Cerebellar cortex (tissue), 1 donor: ENCODE measurements at regions not wholly inside any gene's neighbourhood (a gene's known extent, or its start where the extent isn't known, plus 50 kb on each side); places are given as distances from the start of the nearest gene placed in this dataset.

ENCODE experiments used
- DNase-seq: peaks from one replicate; pipeline ENCODE4 v3.0.0-alpha.2; 2015; ENCODE audit warnings: low spot score

- no peak for DNase-seq
Measured at GRCh38 chr13:75231235-75231634, 250.7 kb downstream of the TBC1D4 start.

DNA sequence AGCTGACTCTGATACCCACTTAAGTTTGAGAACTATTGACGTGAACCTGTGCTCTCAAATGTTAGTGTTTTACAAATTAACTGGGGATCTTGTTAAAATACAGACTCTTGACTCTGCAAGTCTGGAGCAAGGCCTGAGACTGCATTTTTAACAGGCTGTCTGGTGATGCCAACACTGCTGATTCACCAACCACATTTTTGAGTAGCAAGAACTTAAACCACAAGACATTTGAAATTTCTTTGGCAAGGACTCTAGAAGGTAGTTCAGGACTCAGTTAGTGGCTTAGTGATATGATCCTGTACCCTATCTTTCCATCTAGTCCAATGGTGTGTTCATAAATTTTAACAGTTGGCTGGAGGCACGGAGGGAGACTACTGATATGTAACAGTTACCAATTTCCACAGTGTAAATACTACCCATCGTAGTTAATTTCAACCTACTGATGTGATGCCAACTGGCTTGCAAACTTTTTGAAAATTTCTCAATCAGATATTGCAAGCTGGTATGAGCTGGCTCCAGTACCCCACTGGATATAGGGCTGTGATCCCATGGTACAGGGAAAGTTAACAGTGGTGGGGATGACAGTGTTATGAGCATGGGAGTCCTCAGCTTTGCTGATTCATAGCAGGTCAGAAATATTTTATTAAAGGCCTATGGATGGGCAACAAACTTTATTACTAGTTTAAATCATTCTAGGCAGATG lies 255.1 kb downstream of the TBC1D4 start:
- no peak for DNase-seq

DNA sequence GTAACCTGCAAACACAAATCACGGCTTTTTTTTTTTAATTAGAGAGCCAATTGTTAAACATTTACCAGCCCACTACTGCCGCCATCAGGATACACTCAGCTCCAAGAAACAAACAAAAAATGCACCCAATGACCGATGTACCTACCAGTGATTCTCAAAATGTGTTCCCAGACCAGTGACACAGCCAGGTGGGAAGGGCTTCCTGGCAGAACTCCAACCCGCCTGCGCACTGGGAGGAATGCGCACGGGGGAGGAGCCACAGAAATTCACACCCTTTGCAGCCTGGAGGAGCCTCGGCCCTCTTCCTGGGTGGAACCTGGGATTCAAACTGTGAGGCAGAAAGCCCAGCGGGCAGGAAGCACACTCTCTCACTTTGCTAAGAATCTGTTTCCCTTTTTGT lies 255.9 kb downstream of the TBC1D4 start:
- no peak for DNase-seq

DNA sequence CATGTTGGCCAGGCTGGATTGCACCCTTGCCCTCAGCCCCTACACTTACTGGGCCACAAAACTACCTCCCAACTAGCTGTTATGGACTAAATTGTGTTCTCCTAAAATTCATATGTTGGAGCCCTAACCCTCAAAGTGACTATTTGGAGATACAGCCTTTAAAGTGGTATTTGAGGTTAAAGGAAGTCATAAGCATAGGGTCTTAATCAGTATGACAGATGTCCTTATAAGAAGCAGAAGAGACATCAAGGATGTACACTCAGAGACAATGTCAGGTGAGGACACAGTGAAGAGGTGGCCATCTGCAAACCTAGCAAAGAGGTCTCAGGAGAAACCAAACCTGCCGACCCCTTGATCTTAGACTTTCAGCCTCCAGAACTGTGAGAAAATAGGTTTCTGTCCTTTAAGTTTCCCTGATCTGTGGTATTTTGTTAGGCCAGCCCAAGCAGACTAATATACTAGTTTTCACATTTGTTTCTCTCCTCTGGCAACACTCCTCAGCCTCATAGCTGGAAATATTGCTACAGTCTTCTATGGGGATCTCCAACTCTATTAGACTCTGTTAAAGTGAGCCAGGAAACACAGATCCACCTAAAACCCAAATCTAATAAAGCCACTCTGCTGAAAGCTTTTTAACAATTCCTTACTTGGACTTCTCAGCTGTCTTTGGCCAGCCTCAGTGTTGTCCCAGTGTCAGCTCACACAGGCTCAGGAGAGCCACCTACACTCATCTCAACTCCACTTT lies 256.5 kb downstream of the TBC1D4 start:
- DNase-seq, result no peak

- DNase-seq, result no peak
Measured at GRCh38 chr13:75224053-75224742, 257.8 kb downstream of the TBC1D4 start.

DNA sequence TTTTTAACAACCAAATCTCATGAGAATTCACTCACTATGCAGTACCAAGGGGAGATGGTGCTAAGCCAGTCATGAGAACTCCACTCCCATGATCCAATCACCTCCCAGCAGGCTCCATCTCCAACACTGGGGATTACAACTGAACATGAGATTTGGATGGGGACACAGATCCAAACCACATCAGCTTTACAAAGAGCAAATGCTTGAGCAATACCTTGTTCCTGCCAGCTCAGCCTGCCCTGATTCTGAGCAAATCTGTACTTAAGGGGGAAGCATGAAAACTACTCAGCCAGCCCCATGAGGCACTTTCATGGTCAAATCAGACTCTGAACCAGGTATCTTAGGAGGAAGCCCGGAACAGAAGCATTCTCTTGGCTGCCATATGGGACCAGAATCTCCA lies 259.9 kb downstream of the TBC1D4 start:
- DNase-seq, result no peak

DNA sequence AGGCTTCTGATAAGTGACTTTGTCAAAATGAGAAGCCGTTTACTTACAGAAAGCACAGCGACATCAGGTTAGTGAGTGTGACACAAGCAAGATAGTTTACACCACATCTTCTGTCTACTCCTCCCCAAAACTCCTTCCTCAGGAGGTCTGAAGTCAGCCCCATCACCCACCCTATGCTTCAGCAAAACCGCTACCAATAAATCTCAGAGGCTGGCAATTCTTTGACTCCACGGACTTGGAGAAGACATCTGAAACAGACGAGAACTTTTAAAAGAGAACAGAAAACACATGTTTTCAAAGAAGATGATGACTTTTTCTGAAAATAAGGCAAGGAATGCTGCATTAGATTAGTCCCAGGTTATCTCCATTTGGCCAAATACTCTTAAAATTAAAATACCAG lies 261.1 kb downstream of the TBC1D4 start:
- no peak for DNase-seq

DNA sequence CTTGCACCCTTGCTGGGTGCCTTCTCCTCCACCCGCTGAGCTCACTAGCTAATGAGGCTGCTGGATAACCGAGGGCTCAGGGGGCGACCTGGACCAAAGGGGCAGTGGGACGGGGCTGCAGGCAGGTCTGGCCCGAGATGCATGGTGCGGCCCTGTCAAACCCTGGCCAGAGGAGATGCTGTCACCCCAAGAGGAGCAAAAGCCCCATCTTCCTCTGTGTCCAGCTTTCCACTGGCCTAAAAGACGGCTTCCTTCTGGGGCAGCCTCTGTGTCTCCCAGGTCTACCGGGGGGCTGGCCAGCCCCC lies 261.8 kb downstream of the TBC1D4 start:
- DNase-seq, result no peak

- peak; percentile 54 for DNase-seq
Measured at GRCh38 chr13:75219479-75220237, 262.3 kb downstream of the TBC1D4 start.

GRCh38 chr13:75217949-75218348 lies 264.0 kb downstream of the TBC1D4 start:
- no peak for DNase-seq

DNA sequence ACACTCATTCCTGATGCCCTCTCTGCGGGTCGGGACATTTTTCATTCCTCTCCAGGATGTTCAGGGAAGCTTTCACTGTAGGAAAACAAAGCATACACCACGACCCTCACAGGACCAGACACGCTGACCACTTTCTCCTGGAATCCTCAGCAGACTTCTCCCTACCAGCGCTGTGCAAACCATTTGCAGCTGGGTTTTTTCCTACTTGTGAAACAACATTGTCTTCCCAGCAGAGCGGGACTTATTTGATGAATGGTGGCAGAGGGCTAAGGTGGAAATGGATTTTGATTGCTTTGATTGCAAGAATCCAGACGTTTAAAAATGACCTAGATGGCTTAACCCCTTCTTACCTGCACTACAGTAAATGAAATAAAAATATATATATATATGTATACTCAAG lies 265.9 kb downstream of the TBC1D4 start:
- no peak for DNase-seq

GRCh38 chr13:75214846-75215245 lies 267.1 kb downstream of the TBC1D4 start:
- no peak for DNase-seq

DNA sequence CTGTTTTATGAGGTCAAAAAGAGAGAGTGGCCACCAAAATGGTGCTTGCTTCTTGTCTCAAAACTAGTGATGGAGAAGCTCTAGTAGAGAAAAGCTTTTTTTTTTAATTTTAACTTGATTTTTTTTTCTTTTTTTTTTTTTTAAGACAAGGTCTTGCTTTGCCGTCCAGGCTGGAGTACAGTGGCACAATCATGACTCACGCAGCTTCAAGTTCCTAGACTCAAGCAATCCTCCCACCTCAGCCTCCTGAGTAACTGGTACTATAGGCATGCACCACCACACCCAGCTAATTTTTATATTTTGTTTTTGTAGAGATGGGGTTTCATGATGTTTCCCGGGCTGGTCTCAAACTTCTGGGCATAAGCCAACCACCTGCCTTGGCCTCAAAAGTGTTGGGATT lies 279.0 kb downstream of the TBC1D4 start:
- DNase-seq, result no peak

GRCh38 chr13:75197803-75198202 lies 284.2 kb downstream of the TBC1D4 start:
- DNase-seq, result no peak

DNA sequence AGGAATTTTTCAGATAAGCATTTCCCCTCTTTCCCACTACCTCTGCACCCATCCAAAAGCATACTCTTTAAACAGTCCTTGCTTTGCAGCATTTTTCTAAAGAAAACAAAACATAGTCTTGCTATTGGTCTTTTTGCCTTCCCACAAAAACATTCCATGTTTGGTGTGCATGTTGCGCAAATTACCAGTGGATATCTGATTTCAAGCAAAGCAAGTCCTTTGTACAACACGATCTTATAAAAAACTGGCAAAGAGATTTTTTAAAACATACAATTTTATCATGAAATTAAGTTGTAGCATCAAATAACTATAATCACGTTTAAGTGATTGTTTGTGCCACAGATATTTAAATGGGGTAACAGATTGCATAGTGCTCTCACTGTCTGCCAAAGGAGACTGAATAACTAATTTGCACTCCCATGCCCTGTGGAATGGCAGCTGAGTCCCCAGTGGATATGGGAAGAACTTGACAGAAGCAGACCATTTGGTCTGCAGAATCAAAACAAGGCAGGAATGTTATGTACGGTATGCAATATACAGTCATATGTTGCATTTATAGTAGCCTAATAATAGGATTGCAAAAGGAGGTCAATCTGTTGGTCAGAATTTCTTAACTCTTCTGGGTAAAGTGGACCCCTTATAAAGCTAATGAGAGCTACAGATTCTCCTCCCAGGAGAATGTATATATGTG lies 285.7 kb downstream of the TBC1D4 start:
- DNase-seq, result peak; percentile 44

DNA sequence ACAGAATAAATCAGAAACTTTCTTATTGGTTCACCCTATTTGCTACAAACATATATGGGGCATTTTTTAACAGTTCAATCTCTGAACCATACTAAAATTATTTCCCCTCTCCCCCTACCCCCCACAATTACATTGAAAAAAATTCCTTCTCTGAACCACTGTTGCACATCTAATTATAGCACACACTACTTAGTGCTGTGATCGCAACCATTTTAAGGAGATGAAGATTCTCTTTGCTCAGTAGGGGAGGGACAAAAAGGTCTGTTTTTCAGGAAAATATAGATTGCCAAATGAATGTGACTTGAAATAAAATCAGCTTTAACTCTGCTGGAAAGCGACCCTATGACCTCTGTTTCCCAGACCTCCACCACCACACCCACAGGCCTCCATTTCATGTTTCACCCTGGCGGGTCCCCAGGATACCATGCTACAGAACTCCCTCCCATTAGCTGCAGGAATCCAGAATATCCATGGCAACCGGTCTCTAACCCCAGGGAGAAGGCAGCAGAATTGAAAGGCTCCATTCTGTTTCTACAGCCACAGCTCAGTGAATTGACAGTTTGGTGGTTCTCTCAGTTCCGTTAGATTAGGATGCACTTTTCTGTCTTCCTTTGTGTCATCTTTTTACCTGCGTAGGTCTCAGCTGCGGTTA lies 286.3 kb downstream of the TBC1D4 start:
- peak; percentile 46 for DNase-seq

- DNase-seq, result peak; percentile 12
Measured at GRCh38 chr13:75194717-75195462, 287.1 kb downstream of the TBC1D4 start.

- DNase-seq, result no peak
Measured at GRCh38 chr13:75186379-75186778, 295.6 kb downstream of the TBC1D4 start.

- DNase-seq, result peak; percentile 29
Measured at GRCh38 chr13:75181906-75182305, 300.1 kb downstream of the TBC1D4 start.

DNA sequence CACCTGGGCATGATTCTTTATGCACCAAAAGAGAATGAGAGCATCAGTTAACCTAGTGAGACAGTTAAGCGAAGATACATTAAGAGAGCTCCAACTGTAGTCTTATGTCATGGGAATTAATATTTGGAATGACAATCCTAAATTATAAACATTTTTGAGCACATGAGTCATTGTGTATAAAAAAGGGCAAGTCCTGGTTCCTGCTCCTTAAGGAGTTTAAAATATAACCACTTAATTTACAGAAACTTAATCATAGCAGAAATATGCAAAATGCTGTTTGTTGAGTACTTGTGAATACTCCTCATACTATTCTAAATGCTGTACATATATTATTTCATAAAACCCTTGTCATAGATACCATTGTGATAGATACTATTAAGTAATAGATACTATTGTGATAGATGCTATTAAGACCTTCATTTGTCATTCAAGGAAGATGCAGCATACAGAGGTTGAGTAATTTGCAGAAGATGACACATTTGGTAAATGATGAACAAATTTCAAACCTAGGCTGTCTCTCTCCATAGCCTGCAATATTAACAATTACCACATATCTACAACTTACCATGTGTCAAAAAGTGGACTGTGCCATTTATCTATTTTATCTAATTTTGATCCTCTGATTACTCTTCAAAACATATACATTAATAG lies 301.0 kb downstream of the TBC1D4 start:
- no peak for DNase-seq
